H1 (cell line): ENCODE measurements at regions not wholly inside any gene's neighbourhood (a gene's known extent, or its start where the extent isn't known, plus 50 kb on each side); places are given as distances from the start of the nearest gene placed in this dataset.

Experiments
- EP300 ChIP-seq, 2 experiments: IDR thresholded peaks; 1 replicate in 1 of 2; 2 replicates in 1 of 2; pipeline ENCODE4 v1.6.1; 2011 to 2012; ENCODE audit warnings: low read depth in 2 of 2, low read length in 2 of 2, mild to moderate bottlenecking in 2 of 2, borderline replicate concordance in 1 of 2, inconsistent platforms in 1 of 2, moderate library complexity in 1 of 2

GRCh38 chr4:180541678-180542077, 1701.5 kb upstream of the TENM3 start (continued):
- no peak for TF ChIP-seq EP300 (IDR thresholded peaks at IDR 0.05; ENCODE audit: borderline replicate concordance in 1 of 2, low read depth in 2 of 2, low read length in 2 of 2)
